ENCODE measurements at regions not wholly inside any gene's neighbourhood (a gene's known extent, or its start where the extent isn't known, plus 50 kb on each side); places are given as distances from the start of the nearest gene placed in this dataset.

GRCh38 chr21:39098696-39099200, 84.5 kb downstream of the PSMG1 start:
- no peak for TF ChIP-seq POLR2A (IDR thresholded peaks at IDR 0.05; ENCODE audit: extremely low read depth, insufficient read length)
- no peak for TF ChIP-seq MYC (IDR thresholded peaks at IDR 0.05; ENCODE audit: low read depth, low read length)
- TF ChIP-seq CTCF (IDR thresholded peaks at IDR 0.05; ENCODE audit: low read depth, low read length): no peak
- TF ChIP-seq MAX (IDR thresholded peaks at IDR 0.05; ENCODE audit: low read depth, low read length): no peak
